ENCODE measurements at regions not wholly inside any gene's neighbourhood (a gene's known extent, or its start where the extent isn't known, plus 50 kb on each side); places are given as distances from the start of the nearest gene placed in this dataset.

DNA sequence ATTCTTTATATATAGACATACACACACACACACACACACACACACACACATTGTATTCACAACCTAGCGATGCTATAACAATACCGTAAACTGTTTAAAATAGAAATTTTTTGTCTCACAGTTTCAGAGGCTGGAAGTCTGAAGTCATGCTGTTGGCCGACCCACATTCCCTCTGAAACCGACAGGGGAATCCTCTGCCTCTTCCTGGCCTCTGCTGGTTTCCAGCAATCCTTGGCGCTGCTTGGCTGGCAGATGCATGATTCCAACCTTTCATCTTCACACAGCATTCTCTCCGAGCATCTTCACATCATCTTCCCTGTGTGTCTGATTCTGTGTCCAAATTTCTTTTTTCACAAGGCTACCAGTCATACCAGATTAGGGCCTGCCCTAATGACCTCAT, 94.8 kb downstream of the CCDC71L start:
- intact Hi-C loops (cut with micrococcal nuclease): no loop called here
- H3K27me3 ChIP-seq (replicated peaks in 1 of 4; ENCODE audit: control extremely low read depth in 1 of 4, control insufficient read depth in 3 of 4, insufficient read depth in 4 of 4, low read length in 3 of 4): no peaks in the 10 kb centered on the region
- H3K4me3 Mint-ChIP-seq: no peak overlapping the region
- WGBS (ENCODE audit: insufficient coverage): 81% methylated on average over 6 of the region's 6 CpGs
- ChIA-PET POLR2A (no interaction called here), CTCF (no interaction called here)
- H3K36me3 ChIP-seq (replicated peaks in 1 of 2; ENCODE audit: control extremely low read depth in 1 of 2, control insufficient read depth in 1 of 2, extremely low read depth in 1 of 2, insufficient read depth in 2 of 2, low read length in 1 of 2): no peaks in the 10 kb centered on the region
- no peak for TF ChIP-seq EZH2 (IDR thresholded peaks at IDR 0.05; ENCODE audit: borderline replicate concordance, insufficient read depth, low read depth, low read length, poor library complexity, severe bottlenecking)
- TF ChIP-seq, protein P1, sequence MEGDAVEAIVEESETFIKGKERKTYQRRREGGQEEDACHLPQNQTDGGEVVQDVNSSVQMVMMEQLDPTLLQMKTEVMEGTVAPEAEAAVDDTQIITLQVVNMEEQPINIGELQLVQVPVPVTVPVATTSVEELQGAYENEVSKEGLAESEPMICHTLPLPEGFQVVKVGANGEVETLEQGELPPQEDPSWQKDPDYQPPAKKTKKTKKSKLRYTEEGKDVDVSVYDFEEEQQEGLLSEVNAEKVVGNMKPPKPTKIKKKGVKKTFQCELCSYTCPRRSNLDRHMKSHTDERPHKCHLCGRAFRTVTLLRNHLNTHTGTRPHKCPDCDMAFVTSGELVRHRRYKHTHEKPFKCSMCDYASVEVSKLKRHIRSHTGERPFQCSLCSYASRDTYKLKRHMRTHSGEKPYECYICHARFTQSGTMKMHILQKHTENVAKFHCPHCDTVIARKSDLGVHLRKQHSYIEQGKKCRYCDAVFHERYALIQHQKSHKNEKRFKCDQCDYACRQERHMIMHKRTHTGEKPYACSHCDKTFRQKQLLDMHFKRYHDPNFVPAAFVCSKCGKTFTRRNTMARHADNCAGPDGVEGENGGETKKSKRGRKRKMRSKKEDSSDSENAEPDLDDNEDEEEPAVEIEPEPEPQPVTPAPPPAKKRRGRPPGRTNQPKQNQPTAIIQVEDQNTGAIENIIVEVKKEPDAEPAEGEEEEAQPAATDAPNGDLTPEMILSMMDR (IDR thresholded peaks at IDR 0.05): no peak
- no peaks in the 10 kb centered on the region for H4K20me1 ChIP-seq (ENCODE audit: control insufficient read depth, insufficient read depth, low read length, poor library complexity, severe bottlenecking)
- ATAC-seq (ENCODE audit: low read depth): no peak
- DNase-seq: no peak
- H3K4me3 ChIP-seq (ENCODE audit: control extremely low read depth in 1 of 5, extremely low read depth in 1 of 5, insufficient read depth in 1 of 5, low read depth in 2 of 5, low read length in 4 of 5): no peak overlapping the region
- H3K79me2 ChIP-seq (ENCODE audit: control insufficient read depth, insufficient read depth, low read length): no peaks in the 10 kb centered on the region
- no peak overlapping the region for H3K4me2 ChIP-seq (replicated peaks; ENCODE audit: low read depth, low read length, poor library complexity, severe bottlenecking)
- H2AFZ ChIP-seq (ENCODE audit: insufficient read depth, low read depth, low read length, poor library complexity, severe bottlenecking): no peak overlapping the region
- peaks cover 4% of the 10 kb centered on the region for H3K27me3 Mint-ChIP-seq
- H3K27ac Mint-ChIP-seq: no peak overlapping the region
- H3K4me1 Mint-ChIP-seq: no peaks in the 10 kb centered on the region
- H3K4me1 ChIP-seq (ENCODE audit: control insufficient read depth in 2 of 2, insufficient read depth in 2 of 2, low read length in 2 of 2): no peaks in the 10 kb centered on the region
- H3K9me3 ChIP-seq (ENCODE audit: control extremely low read depth in 1 of 3, control insufficient read depth in 2 of 3, insufficient read depth in 1 of 3, low read length in 2 of 3): no peaks in the 10 kb centered on the region
- no peak overlapping the region for H3K27ac ChIP-seq (ENCODE audit: low read length in 2 of 2)
- H3K9ac ChIP-seq (ENCODE audit: low read length): no peak overlapping the region
- H3K9me3 Mint-ChIP-seq (ENCODE audit: insufficient read depth): no peaks in the 10 kb centered on the region

DNA sequence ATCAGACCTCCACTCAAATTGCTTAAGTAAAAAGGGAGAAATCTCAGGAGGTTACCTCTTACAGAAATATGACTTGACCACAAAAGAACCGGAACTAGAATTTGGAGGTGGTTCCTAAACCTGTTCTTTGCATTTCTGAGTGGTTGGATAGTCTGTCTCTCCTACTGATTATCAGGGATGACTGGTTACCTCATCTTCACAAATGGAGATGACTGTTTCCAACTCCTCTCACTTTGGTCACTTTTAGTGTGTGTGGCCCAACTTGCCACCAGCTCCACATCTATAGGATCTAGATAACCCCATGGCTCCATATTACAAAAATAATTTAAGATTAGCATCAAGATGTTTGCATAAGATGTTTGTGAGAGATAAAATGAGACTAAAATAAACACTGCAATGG, 95.5 kb downstream of the CCDC71L start:
- no peak overlapping the region for H3K4me3 ChIP-seq (ENCODE audit: control extremely low read depth in 1 of 5, extremely low read depth in 1 of 5, insufficient read depth in 1 of 5, low read depth in 2 of 5, low read length in 4 of 5)
- no peak overlapping the region for H2AFZ ChIP-seq (ENCODE audit: insufficient read depth, low read depth, low read length, poor library complexity, severe bottlenecking)
- POLR2A ChIA-PET: no interaction called here
- Mint-ChIP-seq H3K4me3 (no peak overlapping the region), H3K4me1 (no peaks in the 10 kb centered on the region), H3K27me3 (peaks cover 4% of the 10 kb centered on the region), H3K27ac (no peak overlapping the region), H3K9me3 (ENCODE audit: insufficient read depth) (no peaks in the 10 kb centered on the region)
- H3K27ac ChIP-seq (ENCODE audit: low read length in 2 of 2): no peak overlapping the region
- ATAC-seq (ENCODE audit: low read depth) (no peak), DNase-seq (no peak)
- no peak overlapping the region for H3K9ac ChIP-seq (ENCODE audit: low read length)
- no peaks in the 10 kb centered on the region for H3K36me3 ChIP-seq (replicated peaks in 1 of 2; ENCODE audit: control extremely low read depth in 1 of 2, control insufficient read depth in 1 of 2, extremely low read depth in 1 of 2, insufficient read depth in 2 of 2, low read length in 1 of 2)
- no CpG with 5 or more reads among the region's 1 CpG for WGBS (ENCODE audit: insufficient coverage)
- intact Hi-C loops (cut with micrococcal nuclease): no loop called here
- no peak overlapping the region for H3K4me2 ChIP-seq (replicated peaks; ENCODE audit: low read depth, low read length, poor library complexity, severe bottlenecking)
- no peaks in the 10 kb centered on the region for H3K9me3 ChIP-seq (ENCODE audit: control extremely low read depth in 1 of 3, control insufficient read depth in 2 of 3, insufficient read depth in 1 of 3, low read length in 2 of 3)
- CTCF ChIA-PET: no interaction called here
- H3K79me2 ChIP-seq (ENCODE audit: control insufficient read depth, insufficient read depth, low read length): no peaks in the 10 kb centered on the region
- TF ChIP-seq, protein P1 (IDR thresholded peaks at IDR 0.05): no peak
- TF ChIP-seq EZH2 (IDR thresholded peaks at IDR 0.05; ENCODE audit: borderline replicate concordance, insufficient read depth, low read depth, low read length, poor library complexity, severe bottlenecking): no peak
- no peaks in the 10 kb centered on the region for H4K20me1 ChIP-seq (ENCODE audit: control insufficient read depth, insufficient read depth, low read length, poor library complexity, severe bottlenecking)
- no peaks in the 10 kb centered on the region for H3K4me1 ChIP-seq (ENCODE audit: control insufficient read depth in 2 of 2, insufficient read depth in 2 of 2, low read length in 2 of 2)
- no peaks in the 10 kb centered on the region for H3K27me3 ChIP-seq (replicated peaks in 1 of 4; ENCODE audit: control extremely low read depth in 1 of 4, control insufficient read depth in 3 of 4, insufficient read depth in 4 of 4, low read length in 3 of 4)
